GM23338 (cell line): ENCODE measurements at regions not wholly inside any gene's neighbourhood (a gene's known extent, or its start where the extent isn't known, plus 50 kb on each side); places are given as distances from the start of the nearest gene placed in this dataset.
A peak's percentile ranks its signal among the peaks of the same experiment; 100 is the strongest.

ENCODE experiments used
- ATAC-seq: fragments of 200-7000 bp; cut with Tn5 transposase; 3 replicates; pipeline ENCODE4 v1.9.1; 2020
- DNase-seq: peaks from one replicate; pipeline ENCODE4 v3.0.0-alpha.2; 2015; ENCODE audit warnings: low spot score
- H2AFZ ChIP-seq: fragments of 200-600 bp; sonication (generic); 2 replicates; pipeline ENCODE4 v1.8.0; 2016; ENCODE audit warnings: antibody characterized with exemption, mild to moderate bottlenecking, moderate library complexity
- H3F3A ChIP-seq: fragments of 200-600 bp; sonication (generic); replicated peaks from 2 replicates; pipeline ENCODE4 v1.8.0; 2017; ENCODE audit warnings: antibody characterized with exemption, mixed run types, low read depth
- H3K27ac ChIP-seq: fragments of 200-600 bp; sonication (generic); 2 replicates; pipeline ENCODE4 v1.6.1; 2016; ENCODE audit warnings: low read depth
- H3K27me3 ChIP-seq: fragments of 200-600 bp; sonication (generic); 2 replicates; pipeline ENCODE4 v1.8.0; 2016; ENCODE audit warnings: mild to moderate bottlenecking, mixed run types, moderate library complexity; ENCODE audit not compliant: insufficient read depth
- H3K36me3 ChIP-seq: fragments of 200-600 bp; sonication (generic); 2 replicates; pipeline ENCODE4 v1.8.0; 2016; ENCODE audit warnings: mild to moderate bottlenecking; ENCODE audit not compliant: insufficient read depth
- H3K4me1 ChIP-seq: fragments of 200-600 bp; sonication (generic); 2 replicates; pipeline ENCODE4 v1.8.0; 2016; ENCODE audit warnings: mild to moderate bottlenecking, moderate library complexity; ENCODE audit not compliant: insufficient read depth
- H3K4me2 ChIP-seq: fragments of 200-600 bp; sonication (generic); 2 replicates; pipeline ENCODE4 v1.7.1; 2017; ENCODE audit warnings: mixed run types
- H3K4me3 ChIP-seq: fragments of 200-600 bp; sonication (generic); 2 replicates; pipeline ENCODE4 v1.6.1; 2016; ENCODE audit warnings: mixed run types
- H3K79me2 ChIP-seq: fragments of 200-600 bp; sonication (generic); replicated peaks from 2 replicates; pipeline ENCODE4 v1.8.0; 2017; ENCODE audit warnings: mild to moderate bottlenecking; ENCODE audit not compliant: insufficient read depth
- H3K9me2 ChIP-seq: fragments of 200-600 bp; sonication (generic); 2 replicates; pipeline ENCODE4 v1.8.0; 2017; ENCODE audit not compliant: insufficient read depth
- H4K20me1 ChIP-seq: fragments of 200-600 bp; sonication (generic); replicated peaks from 2 replicates; pipeline ENCODE4 v1.8.0; 2017; ENCODE audit warnings: mild to moderate bottlenecking; ENCODE audit not compliant: insufficient read depth
- H3K27ac Mint-ChIP-seq: 2 replicates; pipeline ENCODE4 v1.8.0; 2020; ENCODE audit warnings: inconsistent platforms, mild to moderate bottlenecking, moderate library complexity, mixed read lengths
- H3K27me3 Mint-ChIP-seq: 3 replicates; pipeline ENCODE4 v1.8.0; 2022; ENCODE audit warnings: low read depth, mild to moderate bottlenecking, moderate library complexity, mixed read lengths, inconsistent platforms; ENCODE audit not compliant: insufficient read depth, poor library complexity
- H3K36me3 Mint-ChIP-seq: 3 replicates; pipeline ENCODE4 v1.8.0; 2021; ENCODE audit warnings: low read depth, mild to moderate bottlenecking, inconsistent platforms, moderate library complexity, mixed read lengths
- H3K4me1 Mint-ChIP-seq: 3 replicates; pipeline ENCODE4 v1.8.0; 2020; ENCODE audit warnings: mild to moderate bottlenecking, inconsistent platforms, mixed read lengths
- H3K4me3 Mint-ChIP-seq: 3 replicates; pipeline ENCODE4 v1.8.0; 2021; ENCODE audit warnings: moderate library complexity, mild to moderate bottlenecking, inconsistent platforms, mixed read lengths
- H3K9me3 Mint-ChIP-seq: 3 replicates; pipeline ENCODE4 v1.8.0; 2020; ENCODE audit warnings: moderate library complexity, mild to moderate bottlenecking, inconsistent platforms, mixed read lengths
- CREB1 ChIP-seq: fragments of 250-450 bp; sonication (Bioruptor Pico); IDR thresholded peaks from 2 replicates; pipeline ENCODE4 v1.5.0; 2020; ENCODE audit warnings: low read depth, mild to moderate bottlenecking, moderate library complexity
- ZNF331 ChIP-seq: fragments of 250-450 bp; sonication (Bioruptor Pico); IDR thresholded peaks from 2 replicates; pipeline ENCODE4 v1.5.0; 2020; ENCODE audit warnings: low read depth, mild to moderate bottlenecking, moderate library complexity
- TF ChIP-seq, protein P1 (sequence below): IDR thresholded peaks from one replicate; pipeline ENCODE4 v1.6.1; 2018; ENCODE audit warnings: antibody characterized with exemption; ENCODE audit not compliant: unreplicated experiment
- TF ChIP-seq, protein P2 (sequence below): fragments of 250-450 bp; sonication (Bioruptor Pico); IDR thresholded peaks from 2 replicates; pipeline ENCODE4 v1.5.0; 2020; ENCODE audit warnings: mild to moderate bottlenecking, moderate library complexity
- TF ChIP-seq, protein P3 (sequence below), 2 experiments: fragments of 200-600 bp in 1 of 2; sonication (generic) in 1 of 2; conservative IDR thresholded peaks; 2 replicates each; pipeline versions ENCODE4 v1.5.1 to v1.6.1; 2016 to 2017; ENCODE audit warnings: antibody characterized with exemption in 2 of 2, low read depth in 2 of 2, mild to moderate bottlenecking in 2 of 2, moderate library complexity in 1 of 2

DNA sequence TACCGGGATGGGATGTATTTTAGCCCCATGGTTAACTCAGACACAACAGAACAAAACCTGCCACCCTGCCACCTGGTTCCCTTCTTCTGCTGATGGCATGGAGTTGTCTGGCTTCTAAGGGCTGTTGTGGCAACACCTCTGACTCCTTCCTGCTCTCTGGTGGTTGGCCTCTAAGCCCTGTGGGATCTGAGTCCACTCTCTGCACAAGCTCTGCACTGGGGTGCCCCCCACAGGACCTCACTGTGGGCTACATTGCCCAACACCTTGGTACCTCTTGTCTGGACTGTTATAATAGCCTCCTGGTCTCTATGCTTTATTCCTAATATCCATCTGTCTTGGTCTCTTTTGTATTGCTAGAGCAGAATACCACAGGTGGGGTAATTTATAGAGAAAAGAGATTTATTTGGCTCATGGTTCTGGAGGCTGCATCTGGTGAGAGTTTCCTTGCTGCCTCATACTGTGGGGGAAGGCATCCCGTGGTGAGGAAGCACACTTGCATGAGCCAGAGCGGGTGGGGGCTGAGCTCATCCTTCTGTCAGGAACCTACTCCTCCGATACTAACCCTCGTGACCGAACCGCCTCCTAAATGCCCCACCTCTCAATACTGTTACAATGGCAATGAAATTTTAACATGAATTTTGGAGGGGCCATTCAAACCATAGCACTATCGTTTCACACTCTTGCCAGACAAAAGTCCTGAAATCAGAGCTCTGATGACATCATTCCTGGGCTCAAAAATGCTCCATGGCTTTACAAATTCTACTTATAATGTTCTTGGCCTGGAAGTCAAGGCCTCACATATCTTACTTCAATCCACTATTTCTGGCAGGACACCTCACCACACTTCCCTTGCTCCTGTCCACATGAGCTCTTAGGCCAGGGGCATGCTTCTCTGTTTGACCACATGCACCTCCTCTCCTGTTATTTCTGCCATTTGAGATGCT is 127.2 kb downstream of the PAX1 start:
- Histone ChIP-seq H3K4me2 (no peak overlapping the region), H3K36me3 (no peaks in the 10 kb centered on the region), H3F3A (no peaks in the 10 kb centered on the region), H2AFZ (no peak overlapping the region), H3K4me3 (no peak overlapping the region), H4K20me1 (no peaks in the 10 kb centered on the region), H3K79me2 (no peaks in the 10 kb centered on the region), H3K9me2 (no peaks in the 10 kb centered on the region), H3K27ac (no peak overlapping the region), H3K4me1 (no peaks in the 10 kb centered on the region), H3K27me3 (no peaks in the 10 kb centered on the region)
- TF ChIP-seq, protein P1, sequence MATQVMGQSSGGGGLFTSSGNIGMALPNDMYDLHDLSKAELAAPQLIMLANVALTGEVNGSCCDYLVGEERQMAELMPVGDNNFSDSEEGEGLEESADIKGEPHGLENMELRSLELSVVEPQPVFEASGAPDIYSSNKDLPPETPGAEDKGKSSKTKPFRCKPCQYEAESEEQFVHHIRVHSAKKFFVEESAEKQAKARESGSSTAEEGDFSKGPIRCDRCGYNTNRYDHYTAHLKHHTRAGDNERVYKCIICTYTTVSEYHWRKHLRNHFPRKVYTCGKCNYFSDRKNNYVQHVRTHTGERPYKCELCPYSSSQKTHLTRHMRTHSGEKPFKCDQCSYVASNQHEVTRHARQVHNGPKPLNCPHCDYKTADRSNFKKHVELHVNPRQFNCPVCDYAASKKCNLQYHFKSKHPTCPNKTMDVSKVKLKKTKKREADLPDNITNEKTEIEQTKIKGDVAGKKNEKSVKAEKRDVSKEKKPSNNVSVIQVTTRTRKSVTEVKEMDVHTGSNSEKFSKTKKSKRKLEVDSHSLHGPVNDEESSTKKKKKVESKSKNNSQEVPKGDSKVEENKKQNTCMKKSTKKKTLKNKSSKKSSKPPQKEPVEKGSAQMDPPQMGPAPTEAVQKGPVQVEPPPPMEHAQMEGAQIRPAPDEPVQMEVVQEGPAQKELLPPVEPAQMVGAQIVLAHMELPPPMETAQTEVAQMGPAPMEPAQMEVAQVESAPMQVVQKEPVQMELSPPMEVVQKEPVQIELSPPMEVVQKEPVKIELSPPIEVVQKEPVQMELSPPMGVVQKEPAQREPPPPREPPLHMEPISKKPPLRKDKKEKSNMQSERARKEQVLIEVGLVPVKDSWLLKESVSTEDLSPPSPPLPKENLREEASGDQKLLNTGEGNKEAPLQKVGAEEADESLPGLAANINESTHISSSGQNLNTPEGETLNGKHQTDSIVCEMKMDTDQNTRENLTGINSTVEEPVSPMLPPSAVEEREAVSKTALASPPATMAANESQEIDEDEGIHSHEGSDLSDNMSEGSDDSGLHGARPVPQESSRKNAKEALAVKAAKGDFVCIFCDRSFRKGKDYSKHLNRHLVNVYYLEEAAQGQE = no peak
- TF ChIP-seq ZNF331 (CRISPR knock-in tag) (no peak), CREB1 (no peak)
- TF ChIP-seq, protein P2, sequence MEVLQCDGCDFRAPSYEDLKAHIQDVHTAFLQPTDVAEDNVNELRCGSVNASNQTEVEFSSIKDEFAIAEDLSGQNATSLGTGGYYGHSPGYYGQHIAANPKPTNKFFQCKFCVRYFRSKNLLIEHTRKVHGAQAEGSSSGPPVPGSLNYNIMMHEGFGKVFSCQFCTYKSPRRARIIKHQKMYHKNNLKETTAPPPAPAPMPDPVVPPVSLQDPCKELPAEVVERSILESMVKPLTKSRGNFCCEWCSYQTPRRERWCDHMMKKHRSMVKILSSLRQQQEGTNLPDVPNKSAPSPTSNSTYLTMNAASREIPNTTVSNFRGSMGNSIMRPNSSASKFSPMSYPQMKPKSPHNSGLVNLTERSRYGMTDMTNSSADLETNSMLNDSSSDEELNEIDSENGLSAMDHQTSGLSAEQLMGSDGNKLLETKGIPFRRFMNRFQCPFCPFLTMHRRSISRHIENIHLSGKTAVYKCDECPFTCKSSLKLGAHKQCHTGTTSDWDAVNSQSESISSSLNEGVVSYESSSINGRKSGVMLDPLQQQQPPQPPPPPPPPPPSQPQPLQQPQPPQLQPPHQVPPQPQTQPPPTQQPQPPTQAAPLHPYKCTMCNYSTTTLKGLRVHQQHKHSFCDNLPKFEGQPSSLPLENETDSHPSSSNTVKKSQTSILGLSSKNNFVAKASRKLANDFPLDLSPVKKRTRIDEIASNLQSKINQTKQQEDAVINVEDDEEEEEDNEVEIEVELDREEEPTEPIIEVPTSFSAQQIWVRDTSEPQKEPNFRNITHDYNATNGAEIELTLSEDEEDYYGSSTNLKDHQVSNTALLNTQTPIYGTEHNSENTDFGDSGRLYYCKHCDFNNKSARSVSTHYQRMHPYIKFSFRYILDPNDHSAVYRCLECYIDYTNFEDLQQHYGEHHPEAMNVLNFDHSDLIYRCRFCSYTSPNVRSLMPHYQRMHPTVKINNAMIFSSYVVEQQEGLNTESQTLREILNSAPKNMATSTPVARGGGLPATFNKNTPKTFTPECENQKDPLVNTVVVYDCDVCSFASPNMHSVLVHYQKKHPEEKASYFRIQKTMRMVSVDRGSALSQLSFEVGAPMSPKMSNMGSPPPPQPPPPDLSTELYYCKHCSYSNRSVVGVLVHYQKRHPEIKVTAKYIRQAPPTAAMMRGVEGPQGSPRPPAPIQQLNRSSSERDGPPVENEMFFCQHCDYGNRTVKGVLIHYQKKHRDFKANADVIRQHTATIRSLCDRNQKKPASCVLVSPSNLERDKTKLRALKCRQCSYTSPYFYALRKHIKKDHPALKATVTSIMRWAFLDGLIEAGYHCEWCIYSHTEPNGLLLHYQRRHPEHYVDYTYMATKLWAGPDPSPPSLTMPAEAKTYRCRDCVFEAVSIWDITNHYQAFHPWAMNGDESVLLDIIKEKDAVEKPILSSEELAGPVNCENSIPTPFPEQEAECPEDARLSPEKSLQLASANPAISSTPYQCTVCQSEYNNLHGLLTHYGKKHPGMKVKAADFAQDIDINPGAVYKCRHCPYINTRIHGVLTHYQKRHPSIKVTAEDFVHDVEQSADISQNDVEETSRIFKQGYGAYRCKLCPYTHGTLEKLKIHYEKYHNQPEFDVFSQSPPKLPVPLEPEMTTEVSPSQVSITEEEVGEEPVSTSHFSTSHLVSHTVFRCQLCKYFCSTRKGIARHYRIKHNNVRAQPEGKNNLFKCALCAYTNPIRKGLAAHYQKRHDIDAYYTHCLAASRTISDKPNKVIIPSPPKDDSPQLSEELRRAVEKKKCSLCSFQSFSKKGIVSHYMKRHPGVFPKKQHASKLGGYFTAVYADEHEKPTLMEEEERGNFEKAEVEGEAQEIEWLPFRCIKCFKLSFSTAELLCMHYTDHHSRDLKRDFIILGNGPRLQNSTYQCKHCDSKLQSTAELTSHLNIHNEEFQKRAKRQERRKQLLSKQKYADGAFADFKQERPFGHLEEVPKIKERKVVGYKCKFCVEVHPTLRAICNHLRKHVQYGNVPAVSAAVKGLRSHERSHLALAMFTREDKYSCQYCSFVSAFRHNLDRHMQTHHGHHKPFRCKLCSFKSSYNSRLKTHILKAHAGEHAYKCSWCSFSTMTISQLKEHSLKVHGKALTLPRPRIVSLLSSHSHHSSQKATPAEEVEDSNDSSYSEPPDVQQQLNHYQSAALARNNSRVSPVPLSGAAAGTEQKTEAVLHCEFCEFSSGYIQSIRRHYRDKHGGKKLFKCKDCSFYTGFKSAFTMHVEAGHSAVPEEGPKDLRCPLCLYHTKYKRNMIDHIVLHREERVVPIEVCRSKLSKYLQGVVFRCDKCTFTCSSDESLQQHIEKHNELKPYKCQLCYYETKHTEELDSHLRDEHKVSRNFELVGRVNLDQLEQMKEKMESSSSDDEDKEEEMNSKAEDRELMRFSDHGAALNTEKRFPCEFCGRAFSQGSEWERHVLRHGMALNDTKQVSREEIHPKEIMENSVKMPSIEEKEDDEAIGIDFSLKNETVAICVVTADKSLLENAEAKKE (CRISPR knock-in tag) = no peak
- TF ChIP-seq, protein P3, sequence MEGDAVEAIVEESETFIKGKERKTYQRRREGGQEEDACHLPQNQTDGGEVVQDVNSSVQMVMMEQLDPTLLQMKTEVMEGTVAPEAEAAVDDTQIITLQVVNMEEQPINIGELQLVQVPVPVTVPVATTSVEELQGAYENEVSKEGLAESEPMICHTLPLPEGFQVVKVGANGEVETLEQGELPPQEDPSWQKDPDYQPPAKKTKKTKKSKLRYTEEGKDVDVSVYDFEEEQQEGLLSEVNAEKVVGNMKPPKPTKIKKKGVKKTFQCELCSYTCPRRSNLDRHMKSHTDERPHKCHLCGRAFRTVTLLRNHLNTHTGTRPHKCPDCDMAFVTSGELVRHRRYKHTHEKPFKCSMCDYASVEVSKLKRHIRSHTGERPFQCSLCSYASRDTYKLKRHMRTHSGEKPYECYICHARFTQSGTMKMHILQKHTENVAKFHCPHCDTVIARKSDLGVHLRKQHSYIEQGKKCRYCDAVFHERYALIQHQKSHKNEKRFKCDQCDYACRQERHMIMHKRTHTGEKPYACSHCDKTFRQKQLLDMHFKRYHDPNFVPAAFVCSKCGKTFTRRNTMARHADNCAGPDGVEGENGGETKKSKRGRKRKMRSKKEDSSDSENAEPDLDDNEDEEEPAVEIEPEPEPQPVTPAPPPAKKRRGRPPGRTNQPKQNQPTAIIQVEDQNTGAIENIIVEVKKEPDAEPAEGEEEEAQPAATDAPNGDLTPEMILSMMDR (conservative IDR thresholded peaks at IDR 0.05; ENCODE audit: low read depth in 2 of 2) = peak in 1 of 2 experiments; percentile 25; a peak in 2 of 4 replicates
- no peaks in the 10 kb centered on the region for H3K36me3 Mint-ChIP-seq
- ATAC-seq (peak; percentile 49; the same call in 2 of the 3 replicates), DNase-seq (no peak)
- no peak overlapping the region for H3K27ac Mint-ChIP-seq
- H3K9me3 Mint-ChIP-seq = no peaks in the 10 kb centered on the region
- H3K4me3 Mint-ChIP-seq = no peak overlapping the region
- peaks cover 4% of the 10 kb centered on the region for H3K27me3 Mint-ChIP-seq
- no peaks in the 10 kb centered on the region for H3K4me1 Mint-ChIP-seq
